ENCODE measurements at regions not wholly inside any gene's neighbourhood (a gene's known extent, or its start where the extent isn't known, plus 50 kb on each side); places are given as distances from the start of the nearest gene placed in this dataset.

- no peak for DNase-seq (ENCODE audit: low read depth in 4 of 4, low spot score in 1 of 4)
Measured at GRCh38 chr3:106256249-106256957, 387.6 kb upstream of the CBLB start.

GRCh38 chr3:106257172-106257571 is 388.4 kb upstream of the CBLB start:
- no peak for DNase-seq (ENCODE audit: low read depth in 4 of 4, low spot score in 1 of 4)

GRCh38 chr3:106261396-106261795 is 392.6 kb upstream of the CBLB start:
- DNase-seq (ENCODE audit: low read depth in 4 of 4, low spot score in 1 of 4) = no peak

- no peak for DNase-seq (ENCODE audit: low read depth in 4 of 4, low spot score in 1 of 4)
Measured at GRCh38 chr3:106261915-106262683, 393.3 kb upstream of the CBLB start.

- DNase-seq (ENCODE audit: low read depth in 4 of 4, low spot score in 1 of 4) = no peak
Measured at GRCh38 chr3:106263011-106263410, 394.2 kb upstream of the CBLB start.

DNA sequence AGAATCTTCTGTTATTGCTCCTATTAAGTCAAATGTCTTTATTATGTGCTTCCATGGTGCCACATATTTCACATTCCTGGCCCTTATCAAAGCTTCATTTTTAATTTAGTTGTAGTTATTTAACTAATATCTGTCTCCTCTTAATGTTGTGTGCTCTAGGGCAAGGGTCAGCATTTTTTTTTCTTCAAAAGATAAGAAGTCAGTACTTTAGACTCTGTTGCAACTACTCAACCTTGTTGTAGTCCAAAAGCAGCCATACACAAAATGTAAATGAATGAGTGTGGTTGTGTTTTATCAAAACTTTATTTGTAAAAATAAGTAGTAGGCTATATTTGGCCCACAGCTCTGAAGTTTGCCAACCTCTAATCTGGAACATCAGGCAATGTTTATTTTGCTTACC is 394.7 kb upstream of the CBLB start:
- no peak for DNase-seq (ENCODE audit: low read depth in 4 of 4, low spot score in 1 of 4)

- DNase-seq (ENCODE audit: low read depth in 4 of 4, low spot score in 1 of 4) = no peak
Measured at GRCh38 chr3:106265704-106266103, 396.9 kb upstream of the CBLB start.

GRCh38 chr3:106268696-106269095 is 399.9 kb upstream of the CBLB start:
- DNase-seq (ENCODE audit: low read depth in 4 of 4, low spot score in 1 of 4) = no peak

GRCh38 chr3:106272302-106272701 is 403.5 kb upstream of the CBLB start:
- no peak for DNase-seq (ENCODE audit: low read depth in 4 of 4, low spot score in 1 of 4)

DNA sequence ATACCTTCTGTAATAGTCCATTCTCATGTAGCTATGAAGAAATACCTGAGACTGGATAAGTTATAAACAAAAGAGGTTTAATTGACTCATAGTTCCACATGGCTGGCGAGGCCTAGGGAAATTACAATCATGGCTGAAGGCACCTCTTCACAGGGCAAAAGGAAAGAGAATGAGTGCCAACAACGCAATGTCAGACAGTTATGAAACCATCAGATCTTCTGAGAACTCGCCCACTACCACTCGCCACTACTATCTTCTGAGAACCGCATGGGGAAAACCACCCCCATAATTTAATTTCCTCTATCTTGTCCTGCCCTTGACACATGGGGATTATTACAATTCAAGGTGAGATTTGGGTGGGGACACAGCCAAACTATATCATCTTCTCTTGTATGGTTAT is 406.8 kb upstream of the CBLB start:
- DNase-seq (ENCODE audit: low read depth in 4 of 4, low spot score in 1 of 4) = no peak

DNA sequence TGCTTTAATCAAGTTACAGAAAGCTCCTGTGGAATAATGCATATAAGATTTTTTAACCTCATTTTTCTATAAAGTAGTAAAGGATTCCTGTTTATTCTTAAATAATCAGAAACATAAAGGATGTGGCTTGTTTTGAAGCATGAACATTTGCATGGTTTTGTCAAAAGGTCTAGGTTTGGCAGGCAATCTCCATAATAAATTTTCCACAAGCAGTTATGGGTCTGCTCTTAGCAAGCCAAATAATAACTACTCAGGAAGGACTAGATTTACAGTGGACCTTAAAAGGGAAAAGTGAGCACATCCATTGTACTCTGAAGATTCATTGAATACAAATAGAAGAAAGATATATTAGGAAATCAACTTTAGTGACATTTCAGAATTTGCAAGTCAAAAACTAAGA is 407.3 kb upstream of the CBLB start:
- no peak for DNase-seq (ENCODE audit: low read depth in 4 of 4, low spot score in 1 of 4)

GRCh38 chr3:106276755-106277612 is 408.2 kb upstream of the CBLB start:
- DNase-seq (ENCODE audit: low read depth in 4 of 4, low spot score in 1 of 4) = no peak

DNA sequence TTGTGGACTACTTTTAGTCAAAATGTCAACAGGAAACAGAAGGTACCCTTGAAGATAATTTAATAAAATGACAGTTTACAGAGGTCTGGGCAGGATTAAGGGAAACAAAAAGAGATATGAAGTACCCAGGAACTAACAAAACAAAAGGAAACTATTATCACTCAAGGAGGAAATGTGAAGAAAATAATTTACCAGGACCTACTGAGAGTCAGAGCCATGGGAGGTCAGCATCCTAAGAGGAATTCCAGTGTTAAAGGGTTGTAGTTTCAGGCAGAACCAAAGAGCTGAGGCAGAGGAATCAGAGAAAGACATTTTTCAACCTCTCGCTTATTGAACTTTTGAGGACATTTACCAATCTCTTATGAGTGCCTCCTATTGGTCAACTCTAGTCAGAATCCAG is 408.9 kb upstream of the CBLB start:
- no peak for DNase-seq (ENCODE audit: low read depth in 4 of 4, low spot score in 1 of 4)

GRCh38 chr3:106281221-106281620 is 412.4 kb upstream of the CBLB start:
- DNase-seq (ENCODE audit: low read depth in 4 of 4, low spot score in 1 of 4) = no peak

DNA sequence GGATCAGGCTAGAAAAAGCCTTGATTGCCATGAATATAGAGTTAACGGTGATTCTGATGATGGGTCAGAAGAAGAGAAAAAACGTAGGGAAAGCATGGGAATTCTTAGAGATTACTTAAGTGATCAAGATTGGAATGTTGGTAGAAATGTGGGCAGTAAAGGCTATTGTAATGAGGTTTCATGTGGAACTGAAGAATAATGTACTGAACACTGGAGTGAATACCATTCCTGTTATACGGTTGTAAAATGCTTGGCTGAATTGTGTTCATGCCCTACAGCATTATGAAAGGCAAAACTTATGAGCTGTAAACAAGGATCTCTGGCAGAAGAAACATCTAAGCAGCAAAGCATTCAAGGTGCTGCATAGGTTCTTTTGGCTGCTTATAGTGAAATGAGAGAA is 414.1 kb upstream of the CBLB start:
- no peak for DNase-seq (ENCODE audit: low read depth in 4 of 4, low spot score in 1 of 4)

GRCh38 chr3:106288781-106289180 is 420.0 kb upstream of the CBLB start:
- no peak for DNase-seq (ENCODE audit: low read depth in 4 of 4, low spot score in 1 of 4)

- no peak for DNase-seq (ENCODE audit: low read depth in 4 of 4, low spot score in 1 of 4)
Measured at GRCh38 chr3:106290304-106290997, 421.6 kb upstream of the CBLB start.

GRCh38 chr3:106293161-106293560 is 424.3 kb upstream of the CBLB start:
- DNase-seq (ENCODE audit: low read depth in 4 of 4, low spot score in 1 of 4) = no peak

DNA sequence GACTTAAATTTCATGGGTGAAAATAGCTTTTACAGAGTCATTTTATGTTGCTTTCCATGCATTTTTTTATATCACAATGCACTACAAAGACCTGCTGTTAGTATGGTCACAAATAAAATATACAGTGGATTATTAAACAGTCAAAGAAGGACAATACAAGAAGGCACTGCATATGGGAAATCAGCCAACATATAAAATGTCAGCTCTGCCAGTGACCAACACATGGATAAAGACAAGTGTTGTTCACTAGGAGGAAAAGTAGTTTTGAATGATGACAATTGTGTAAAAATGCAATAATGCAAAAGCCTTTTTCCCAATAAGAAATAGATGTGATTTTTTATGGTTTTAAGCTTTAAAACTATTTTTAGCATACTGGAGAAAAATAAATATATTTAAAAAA is 425.3 kb upstream of the CBLB start:
- no peak for DNase-seq (ENCODE audit: low read depth in 4 of 4, low spot score in 1 of 4)

- no peak for DNase-seq (ENCODE audit: low read depth in 4 of 4, low spot score in 1 of 4)
Measured at GRCh38 chr3:106296062-106296461, 427.2 kb upstream of the CBLB start.
